ENCODE measurements at regions not wholly inside any gene's neighbourhood (a gene's known extent, or its start where the extent isn't known, plus 50 kb on each side); places are given as distances from the start of the nearest gene placed in this dataset.
A peak's percentile ranks its signal among the peaks of the same experiment; 100 is the strongest.

GRCh38 chr12:30859226-30859625 is 67.3 kb upstream of the TSPAN11 start:
- Histone ChIP-seq H3K27me3 (replicated peaks in 2 of 5; ENCODE audit: control insufficient read depth in 4 of 5, insufficient read depth in 5 of 5, low read length in 4 of 5) (peaks cover 0 to 6% (median 0%) of the 10 kb centered on the region in 5 experiments), H3K4me3 (ENCODE audit: control insufficient read depth in 1 of 7, extremely low read depth in 1 of 7, insufficient read depth in 4 of 7, low read depth in 2 of 7, low read length in 6 of 7) (no peak overlapping the region), H3K36me3 (ENCODE audit: control insufficient read depth in 4 of 4, insufficient read depth in 4 of 4, low read length in 3 of 4) (no peaks in the 10 kb centered on the region), H3K9me3 (ENCODE audit: control extremely low read depth in 1 of 5, control insufficient read depth in 4 of 5, insufficient read depth in 2 of 5, low read depth in 1 of 5, low read length in 4 of 5) (no peaks in the 10 kb centered on the region), H3K27ac (ENCODE audit: insufficient read depth in 1 of 2, low read depth in 1 of 2, low read length in 2 of 2, poor library complexity in 1 of 2, severe bottlenecking in 2 of 2) (no peak overlapping the region), H3K4me1 (ENCODE audit: control extremely low read depth in 1 of 4, control insufficient read depth in 4 of 4, insufficient read depth in 4 of 4, low read length in 3 of 4) (no peaks in the 10 kb centered on the region)
- DNase-seq = no peak
- ChIA-PET POLR2A (no interaction called here), CTCF (interaction anchor here (2.2 kb wide), 1 partner anchor 11 kb away, joined by 9 read pairs; no protein-coding TSS in a partner anchor)
- WGBS (ENCODE audit: insufficient coverage) = 100% methylated on average over 2 of the region's 2 CpGs

- Histone ChIP-seq H3K36me3 (ENCODE audit: control insufficient read depth in 4 of 4, insufficient read depth in 4 of 4, low read length in 3 of 4) (no peaks in the 10 kb centered on the region), H3K27ac (ENCODE audit: insufficient read depth in 1 of 2, low read depth in 1 of 2, low read length in 2 of 2, poor library complexity in 1 of 2, severe bottlenecking in 2 of 2) (no peak overlapping the region), H3K27me3 (replicated peaks in 2 of 5; ENCODE audit: control insufficient read depth in 4 of 5, insufficient read depth in 5 of 5, low read length in 4 of 5) (peaks cover 0 to 3% (median 0%) of the 10 kb centered on the region in 5 experiments), H3K9me3 (ENCODE audit: control extremely low read depth in 1 of 5, control insufficient read depth in 4 of 5, insufficient read depth in 2 of 5, low read depth in 1 of 5, low read length in 4 of 5) (no peaks in the 10 kb centered on the region), H3K4me1 (ENCODE audit: control extremely low read depth in 1 of 4, control insufficient read depth in 4 of 4, insufficient read depth in 4 of 4, low read length in 3 of 4) (no peaks in the 10 kb centered on the region), H3K4me3 (ENCODE audit: control insufficient read depth in 1 of 7, extremely low read depth in 1 of 7, insufficient read depth in 4 of 7, low read depth in 2 of 7, low read length in 6 of 7) (no peak overlapping the region)
- ChIA-PET CTCF (no interaction called here), POLR2A (no interaction called here)
- WGBS (ENCODE audit: insufficient coverage) = 71% methylated on average over 2 of the region's 4 CpGs
- DNase-seq = no peak
Measured at GRCh38 chr12:30858471-30858870, 68.1 kb upstream of the TSPAN11 start.

- no peak overlapping the region for H3K4me3 ChIP-seq (ENCODE audit: control insufficient read depth in 1 of 7, extremely low read depth in 1 of 7, insufficient read depth in 4 of 7, low read depth in 2 of 7, low read length in 6 of 7)
- ChIA-PET CTCF (no interaction called here), POLR2A (no interaction called here)
- H3K36me3 ChIP-seq (ENCODE audit: control insufficient read depth in 4 of 4, insufficient read depth in 4 of 4, low read length in 3 of 4) = no peaks in the 10 kb centered on the region
- no peak for DNase-seq
- H3K27ac ChIP-seq (ENCODE audit: insufficient read depth in 1 of 2, low read depth in 1 of 2, low read length in 2 of 2, poor library complexity in 1 of 2, severe bottlenecking in 2 of 2) = no peak overlapping the region
- no peaks in the 10 kb centered on the region for H3K9me3 ChIP-seq (ENCODE audit: control extremely low read depth in 1 of 5, control insufficient read depth in 4 of 5, insufficient read depth in 2 of 5, low read depth in 1 of 5, low read length in 4 of 5)
- peaks cover 0 to 3% (median 0%) of the 10 kb centered on the region in 4 experiments for H3K4me1 ChIP-seq (ENCODE audit: control extremely low read depth in 1 of 4, control insufficient read depth in 4 of 4, insufficient read depth in 4 of 4, low read length in 3 of 4)
- 95% methylated on average over 15 of the region's 20 CpGs for WGBS (ENCODE audit: insufficient coverage)
- no peaks in the 10 kb centered on the region for H3K27me3 ChIP-seq (replicated peaks in 2 of 5; ENCODE audit: control insufficient read depth in 4 of 5, insufficient read depth in 5 of 5, low read length in 4 of 5)
Measured at GRCh38 chr12:30853561-30854133, 72.9 kb upstream of the TSPAN11 start.

- CTCF ChIA-PET = interaction anchor here (0.8 to 7.0 kb wide), 12 partner anchors 9 to 1324 kb away, joined by 3 to 80 read pairs (median 4); no protein-coding TSS in a partner anchor
- whole genome bisulfite sequencing (ENCODE audit: insufficient coverage) = 92% methylated on average over 4 of the region's 8 CpGs
- Histone ChIP-seq H3K4me3 (ENCODE audit: control insufficient read depth in 1 of 7, extremely low read depth in 1 of 7, insufficient read depth in 4 of 7, low read depth in 2 of 7, low read length in 6 of 7) (peak overlapping the region in 2 of 7 experiments; percentile 87 to 92), H3K36me3 (ENCODE audit: control insufficient read depth in 4 of 4, insufficient read depth in 4 of 4, low read length in 3 of 4) (no peaks in the 10 kb centered on the region), H3K4me1 (ENCODE audit: control extremely low read depth in 1 of 4, control insufficient read depth in 4 of 4, insufficient read depth in 4 of 4, low read length in 3 of 4) (peaks cover 0 to 7% (median 0%) of the 10 kb centered on the region in 4 experiments), H3K27ac (ENCODE audit: insufficient read depth in 1 of 2, low read depth in 1 of 2, low read length in 2 of 2, poor library complexity in 1 of 2, severe bottlenecking in 2 of 2) (no peak overlapping the region), H3K27me3 (replicated peaks in 2 of 5; ENCODE audit: control insufficient read depth in 4 of 5, insufficient read depth in 5 of 5, low read length in 4 of 5) (no peaks in the 10 kb centered on the region), H3K9me3 (ENCODE audit: control extremely low read depth in 1 of 5, control insufficient read depth in 4 of 5, insufficient read depth in 2 of 5, low read depth in 1 of 5, low read length in 4 of 5) (no peaks in the 10 kb centered on the region)
- DNase-seq = no peak
- POLR2A ChIA-PET = no interaction called here
Measured at GRCh38 chr12:30850684-30851083, 75.9 kb upstream of the TSPAN11 start.

- H3K4me1 ChIP-seq (ENCODE audit: control extremely low read depth in 1 of 4, control insufficient read depth in 4 of 4, insufficient read depth in 4 of 4, low read length in 3 of 4) = peaks cover 0 to 9% (median 1%) of the 10 kb centered on the region in 4 experiments
- peak; percentile 65 to 82 (median 80) for DNase-seq
- H3K27ac ChIP-seq (ENCODE audit: insufficient read depth in 1 of 2, low read depth in 1 of 2, low read length in 2 of 2, poor library complexity in 1 of 2, severe bottlenecking in 2 of 2) = no peak overlapping the region
- 0% methylated on average over 1 of the region's 3 CpGs for WGBS (ENCODE audit: insufficient coverage)
- no peaks in the 10 kb centered on the region for H3K36me3 ChIP-seq (ENCODE audit: control insufficient read depth in 4 of 4, insufficient read depth in 4 of 4, low read length in 3 of 4)
- no peaks in the 10 kb centered on the region for H3K27me3 ChIP-seq (replicated peaks in 2 of 5; ENCODE audit: control insufficient read depth in 4 of 5, insufficient read depth in 5 of 5, low read length in 4 of 5)
- no peak overlapping the region for H3K4me3 ChIP-seq (ENCODE audit: control insufficient read depth in 1 of 7, extremely low read depth in 1 of 7, insufficient read depth in 4 of 7, low read depth in 2 of 7, low read length in 6 of 7)
- ChIA-PET POLR2A (interaction anchor here (0.6 kb wide), 1 partner anchor 138 kb away, joined by 5 read pairs; no protein-coding TSS in a partner anchor), CTCF (interaction anchor here (0.8 to 7.0 kb wide), 17 partner anchors 9 to 1328 kb away, joined by 3 to 80 read pairs (median 3); no protein-coding TSS in a partner anchor)
- H3K9me3 ChIP-seq (ENCODE audit: control extremely low read depth in 1 of 5, control insufficient read depth in 4 of 5, insufficient read depth in 2 of 5, low read depth in 1 of 5, low read length in 4 of 5) = no peaks in the 10 kb centered on the region
Measured at GRCh38 chr12:30847259-30847658, 79.3 kb upstream of the TSPAN11 start.

- Histone ChIP-seq H3K36me3 (ENCODE audit: control insufficient read depth in 4 of 4, insufficient read depth in 4 of 4, low read length in 3 of 4) (no peaks in the 10 kb centered on the region), H3K27me3 (replicated peaks in 2 of 5; ENCODE audit: control insufficient read depth in 4 of 5, insufficient read depth in 5 of 5, low read length in 4 of 5) (peaks cover 0 to under 1% (median 0%) of the 10 kb centered on the region in 5 experiments), H3K4me3 (ENCODE audit: control insufficient read depth in 1 of 7, extremely low read depth in 1 of 7, insufficient read depth in 4 of 7, low read depth in 2 of 7, low read length in 6 of 7) (no peak overlapping the region), H3K27ac (ENCODE audit: insufficient read depth in 1 of 2, low read depth in 1 of 2, low read length in 2 of 2, poor library complexity in 1 of 2, severe bottlenecking in 2 of 2) (no peak overlapping the region), H3K4me1 (ENCODE audit: control extremely low read depth in 1 of 4, control insufficient read depth in 4 of 4, insufficient read depth in 4 of 4, low read length in 3 of 4) (peaks cover 0 to 9% (median 1%) of the 10 kb centered on the region in 4 experiments), H3K9me3 (ENCODE audit: control extremely low read depth in 1 of 5, control insufficient read depth in 4 of 5, insufficient read depth in 2 of 5, low read depth in 1 of 5, low read length in 4 of 5) (no peaks in the 10 kb centered on the region)
- 100% methylated on average over 4 of the region's 4 CpGs for WGBS (ENCODE audit: insufficient coverage)
- no peak for DNase-seq
- POLR2A ChIA-PET = interaction anchor here (0.6 kb wide), 1 partner anchor 139 kb away, joined by 5 read pairs; no protein-coding TSS in a partner anchor
- CTCF ChIA-PET = interaction anchor here (1.0 to 7.0 kb wide), 10 partner anchors 8 to 1327 kb away, joined by 3 to 80 read pairs (median 5); no protein-coding TSS in a partner anchor
Measured at GRCh38 chr12:30846776-30847175, 79.8 kb upstream of the TSPAN11 start.

- H3K36me3 ChIP-seq (ENCODE audit: control insufficient read depth in 4 of 4, insufficient read depth in 4 of 4, low read length in 3 of 4) = no peaks in the 10 kb centered on the region
- POLR2A ChIA-PET = no interaction called here
- DNase-seq = no peak
- H3K4me3 ChIP-seq (ENCODE audit: control insufficient read depth in 1 of 7, extremely low read depth in 1 of 7, insufficient read depth in 4 of 7, low read depth in 2 of 7, low read length in 6 of 7) = no peak overlapping the region
- H3K9me3 ChIP-seq (ENCODE audit: control extremely low read depth in 1 of 5, control insufficient read depth in 4 of 5, insufficient read depth in 2 of 5, low read depth in 1 of 5, low read length in 4 of 5) = no peaks in the 10 kb centered on the region
- peaks cover 0 to 3% (median 0%) of the 10 kb centered on the region in 5 experiments for H3K27me3 ChIP-seq (replicated peaks in 2 of 5; ENCODE audit: control insufficient read depth in 4 of 5, insufficient read depth in 5 of 5, low read length in 4 of 5)
- no peak overlapping the region for H3K27ac ChIP-seq (ENCODE audit: insufficient read depth in 1 of 2, low read depth in 1 of 2, low read length in 2 of 2, poor library complexity in 1 of 2, severe bottlenecking in 2 of 2)
- 95% methylated on average over 4 of the region's 5 CpGs for WGBS (ENCODE audit: insufficient coverage)
- CTCF ChIA-PET = interaction anchor here (0.6 to 7.0 kb wide), 4 partner anchors 139 to 324 kb away, joined by 3 to 80 read pairs (median 8); no protein-coding TSS in a partner anchor
- peaks cover 0 to 6% (median 1%) of the 10 kb centered on the region in 4 experiments for H3K4me1 ChIP-seq (ENCODE audit: control extremely low read depth in 1 of 4, control insufficient read depth in 4 of 4, insufficient read depth in 4 of 4, low read length in 3 of 4)
Measured at GRCh38 chr12:30845676-30846075, 80.9 kb upstream of the TSPAN11 start.

Data from common myeloid progenitor, CD34-positive (primary cell).